Fibroblast of the aortic adventitia (primary cell): ENCODE measurements at regions not wholly inside any gene's neighbourhood (a gene's known extent, or its start where the extent isn't known, plus 50 kb on each side); places are given as distances from the start of the nearest gene placed in this dataset.

ENCODE experiments used
- DNase-seq: peaks from one replicate; pipeline ENCODE4 v3.0.0-alpha.2; 2010; ENCODE audit warnings: low read depth
- H3K4me3 ChIP-seq: 2 replicates; pipeline ENCODE4 v1.5.1; 2011; ENCODE audit warnings: low read depth, mild to moderate bottlenecking, control low read depth, low read length, moderate library complexity
- TF ChIP-seq, protein P1 (sequence below): IDR thresholded peaks from 2 replicates; pipeline ENCODE4 v1.5.1; 2011; ENCODE audit warnings: mild to moderate bottlenecking, low read length, control low read depth, inconsistent platforms; ENCODE audit not compliant: insufficient read depth

DNA sequence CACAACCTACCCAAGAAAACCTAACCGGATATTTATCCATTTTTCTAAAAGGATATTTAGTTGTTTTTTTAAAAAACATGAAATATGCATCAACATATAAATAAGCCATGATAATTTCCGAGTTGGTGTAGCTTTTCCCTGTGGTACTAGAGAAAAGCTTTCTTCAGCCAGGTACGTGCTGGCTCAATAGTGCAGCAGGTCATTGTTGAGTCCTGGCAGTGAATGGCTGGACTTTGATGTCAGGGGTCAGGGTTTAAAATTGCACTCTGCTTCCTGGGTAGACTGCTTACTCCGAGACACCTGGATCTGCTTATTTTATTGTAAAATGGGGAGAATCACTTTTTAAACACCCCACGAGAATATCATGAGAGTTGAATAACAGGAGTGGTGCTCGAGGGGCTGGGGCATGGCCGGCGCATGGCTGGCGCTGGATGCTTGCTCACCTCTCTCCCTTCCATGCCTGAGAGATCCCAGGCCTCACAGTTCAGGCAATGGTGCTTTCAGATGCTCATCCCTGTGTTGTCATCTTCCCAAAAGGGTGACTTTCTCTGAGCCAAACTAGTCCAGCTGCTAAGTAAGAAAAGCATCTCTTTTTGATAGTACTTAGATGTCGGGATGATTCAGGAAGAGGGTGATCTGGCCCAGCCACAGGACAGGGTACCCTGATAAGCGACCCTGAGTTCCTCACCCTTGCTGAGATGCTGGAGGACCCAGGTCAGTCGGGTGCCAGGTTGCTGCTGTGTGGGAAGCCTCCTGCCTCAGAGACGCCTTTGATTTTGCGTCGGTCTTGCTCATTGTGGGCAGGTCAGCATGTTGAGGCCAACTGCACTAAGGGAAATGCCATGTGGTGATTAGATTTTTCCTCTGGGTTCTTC, 269.1 kb upstream of the FOXQ1 start:
- TF ChIP-seq, protein P1, sequence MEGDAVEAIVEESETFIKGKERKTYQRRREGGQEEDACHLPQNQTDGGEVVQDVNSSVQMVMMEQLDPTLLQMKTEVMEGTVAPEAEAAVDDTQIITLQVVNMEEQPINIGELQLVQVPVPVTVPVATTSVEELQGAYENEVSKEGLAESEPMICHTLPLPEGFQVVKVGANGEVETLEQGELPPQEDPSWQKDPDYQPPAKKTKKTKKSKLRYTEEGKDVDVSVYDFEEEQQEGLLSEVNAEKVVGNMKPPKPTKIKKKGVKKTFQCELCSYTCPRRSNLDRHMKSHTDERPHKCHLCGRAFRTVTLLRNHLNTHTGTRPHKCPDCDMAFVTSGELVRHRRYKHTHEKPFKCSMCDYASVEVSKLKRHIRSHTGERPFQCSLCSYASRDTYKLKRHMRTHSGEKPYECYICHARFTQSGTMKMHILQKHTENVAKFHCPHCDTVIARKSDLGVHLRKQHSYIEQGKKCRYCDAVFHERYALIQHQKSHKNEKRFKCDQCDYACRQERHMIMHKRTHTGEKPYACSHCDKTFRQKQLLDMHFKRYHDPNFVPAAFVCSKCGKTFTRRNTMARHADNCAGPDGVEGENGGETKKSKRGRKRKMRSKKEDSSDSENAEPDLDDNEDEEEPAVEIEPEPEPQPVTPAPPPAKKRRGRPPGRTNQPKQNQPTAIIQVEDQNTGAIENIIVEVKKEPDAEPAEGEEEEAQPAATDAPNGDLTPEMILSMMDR = no peak
- H3K4me3 ChIP-seq = no peak overlapping the region
- no peak for DNase-seq

DNA sequence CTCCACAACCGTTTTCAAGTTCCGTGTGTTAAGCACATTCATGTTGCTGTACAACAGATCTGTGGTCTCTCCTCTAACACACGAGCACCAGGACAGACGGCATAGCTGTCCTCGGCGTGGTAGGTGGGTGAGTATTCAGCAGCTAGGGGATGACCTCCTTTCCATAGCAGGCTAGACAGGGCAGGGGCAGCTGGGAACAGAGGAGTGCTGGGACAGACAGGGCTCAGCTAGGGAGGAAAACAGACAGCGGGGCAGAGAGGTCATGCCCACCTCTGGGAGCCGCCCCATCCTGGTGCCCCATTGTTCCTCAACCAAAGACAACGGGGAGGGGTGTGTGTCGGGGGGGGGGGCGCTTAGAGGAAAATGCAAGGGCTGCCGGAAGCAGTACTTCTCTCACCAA, 271.5 kb upstream of the FOXQ1 start:
- H3K4me3 ChIP-seq = no peak overlapping the region
- DNase-seq = no peak
- TF ChIP-seq, protein P1 = no peak

DNA sequence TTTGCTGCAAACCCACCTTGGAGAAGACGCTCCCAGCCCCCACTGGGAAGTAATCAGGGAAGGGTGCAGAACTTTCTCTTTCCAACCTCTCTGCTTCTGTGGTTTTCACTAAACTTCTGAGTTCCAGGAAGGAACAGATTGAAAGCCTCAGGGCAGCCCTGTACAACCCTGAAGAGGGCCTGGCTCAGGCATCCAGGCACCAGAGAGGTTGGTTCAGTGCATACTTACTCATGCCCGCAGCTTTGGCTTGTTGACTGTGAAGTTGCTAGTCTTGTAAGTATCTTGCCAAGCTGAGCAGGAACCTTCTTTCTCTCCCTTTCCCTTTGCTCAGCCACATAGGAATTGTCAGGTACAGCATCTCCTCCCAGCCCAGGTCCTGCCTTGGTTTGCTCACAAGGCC, 272.2 kb upstream of the FOXQ1 start:
- no peak overlapping the region for H3K4me3 ChIP-seq
- TF ChIP-seq, protein P1 = no peak
- DNase-seq = no peak

- no peak for DNase-seq
- no peak overlapping the region for H3K4me3 ChIP-seq
- TF ChIP-seq, protein P1 = no peak
These were observed 272.7 kb upstream of the FOXQ1 start for GRCh38 chr6:1039191-1039590.

- TF ChIP-seq, protein P1 = no peak
- H3K4me3 ChIP-seq = no peak overlapping the region
- DNase-seq = no peak
These were observed 274.3 kb upstream of the FOXQ1 start for GRCh38 chr6:1037430-1038202.

GRCh38 chr6:1035401-1035800, 276.5 kb upstream of the FOXQ1 start:
- TF ChIP-seq, protein P1 = no peak
- DNase-seq = no peak
- H3K4me3 ChIP-seq = no peak overlapping the region
